ENCODE measurements at regions not wholly inside any gene's neighbourhood (a gene's known extent, or its start where the extent isn't known, plus 50 kb on each side); places are given as distances from the start of the nearest gene placed in this dataset.

GRCh38 chr1:57989877-57990276 lies 556.6 kb downstream of the OMA1 start:
- no peaks in the 10 kb centered on the region for H3K4me1 ChIP-seq (ENCODE audit: insufficient read depth, low read length)
- H4K20me1 ChIP-seq (ENCODE audit: insufficient read depth, low read length): no peaks in the 10 kb centered on the region
- no peaks in the 10 kb centered on the region for H3K9me3 ChIP-seq (ENCODE audit: low read depth, low read length)
- TF ChIP-seq CTCF (IDR thresholded peaks at IDR 0.05; ENCODE audit: extremely low read depth, low read depth, low read length): no peak
- no peaks in the 10 kb centered on the region for H3K79me2 ChIP-seq (ENCODE audit: insufficient read depth, low read length)
- no peak for DNase-seq (ENCODE audit: insufficient read length, low spot score, missing footprints)
- no peaks in the 10 kb centered on the region for H3K27me3 ChIP-seq (ENCODE audit: insufficient read depth, low read length)
- no peak overlapping the region for H3K27ac ChIP-seq (ENCODE audit: low read depth, low read length)
- H3K4me3 ChIP-seq (ENCODE audit: insufficient read depth, low read length): no peak overlapping the region
- no peak overlapping the region for H2AFZ ChIP-seq (ENCODE audit: low read length)
- no peaks in the 10 kb centered on the region for H3K36me3 ChIP-seq (ENCODE audit: insufficient read depth, low read length)
- no peak overlapping the region for H3K4me2 ChIP-seq (ENCODE audit: insufficient read depth, low read length)

- Histone ChIP-seq H4K20me1 (ENCODE audit: insufficient read depth, low read length) (no peaks in the 10 kb centered on the region), H3K79me2 (ENCODE audit: insufficient read depth, low read length) (no peaks in the 10 kb centered on the region), H3K27me3 (ENCODE audit: insufficient read depth, low read length) (no peaks in the 10 kb centered on the region), H3K36me3 (ENCODE audit: insufficient read depth, low read length) (no peaks in the 10 kb centered on the region), H2AFZ (ENCODE audit: low read length) (no peak overlapping the region), H3K4me1 (ENCODE audit: insufficient read depth, low read length) (no peaks in the 10 kb centered on the region), H3K9me3 (ENCODE audit: low read depth, low read length) (no peaks in the 10 kb centered on the region), H3K4me3 (ENCODE audit: insufficient read depth, low read length) (no peak overlapping the region), H3K27ac (ENCODE audit: low read depth, low read length) (no peak overlapping the region), H3K4me2 (ENCODE audit: insufficient read depth, low read length) (no peak overlapping the region)
- no peak for DNase-seq (ENCODE audit: insufficient read length, low spot score, missing footprints)
- TF ChIP-seq CTCF (IDR thresholded peaks at IDR 0.05; ENCODE audit: extremely low read depth, low read depth, low read length): no peak
Observed at GRCh38 chr1:57987523-57987922, 559.0 kb downstream of the OMA1 start.

- Histone ChIP-seq H2AFZ (ENCODE audit: low read length) (no peak overlapping the region), H4K20me1 (ENCODE audit: insufficient read depth, low read length) (no peaks in the 10 kb centered on the region), H3K27me3 (ENCODE audit: insufficient read depth, low read length) (no peaks in the 10 kb centered on the region), H3K4me1 (ENCODE audit: insufficient read depth, low read length) (no peaks in the 10 kb centered on the region), H3K79me2 (ENCODE audit: insufficient read depth, low read length) (no peaks in the 10 kb centered on the region), H3K4me3 (ENCODE audit: insufficient read depth, low read length) (no peak overlapping the region), H3K9me3 (ENCODE audit: low read depth, low read length) (no peaks in the 10 kb centered on the region), H3K4me2 (ENCODE audit: insufficient read depth, low read length) (no peak overlapping the region), H3K27ac (ENCODE audit: low read depth, low read length) (no peak overlapping the region), H3K36me3 (ENCODE audit: insufficient read depth, low read length) (no peaks in the 10 kb centered on the region)
- no peak for DNase-seq (ENCODE audit: insufficient read length, low spot score, missing footprints)
- no peak for TF ChIP-seq CTCF (IDR thresholded peaks at IDR 0.05; ENCODE audit: extremely low read depth, low read depth, low read length)
Observed at GRCh38 chr1:57986432-57986831, 560.1 kb downstream of the OMA1 start.

GRCh38 chr1:57984277-57984676 lies 560.4 kb upstream of the DAB1 start:
- no peak for DNase-seq (ENCODE audit: insufficient read length, low spot score, missing footprints)
- Histone ChIP-seq H4K20me1 (ENCODE audit: insufficient read depth, low read length) (no peaks in the 10 kb centered on the region), H3K27me3 (ENCODE audit: insufficient read depth, low read length) (no peaks in the 10 kb centered on the region), H3K79me2 (ENCODE audit: insufficient read depth, low read length) (no peaks in the 10 kb centered on the region), H3K4me3 (ENCODE audit: insufficient read depth, low read length) (no peak overlapping the region), H3K27ac (ENCODE audit: low read depth, low read length) (no peak overlapping the region), H3K9me3 (ENCODE audit: low read depth, low read length) (no peaks in the 10 kb centered on the region), H3K4me1 (ENCODE audit: insufficient read depth, low read length) (no peaks in the 10 kb centered on the region), H3K4me2 (ENCODE audit: insufficient read depth, low read length) (no peak overlapping the region), H3K36me3 (ENCODE audit: insufficient read depth, low read length) (no peaks in the 10 kb centered on the region), H2AFZ (ENCODE audit: low read length) (no peak overlapping the region)
- TF ChIP-seq CTCF (IDR thresholded peaks at IDR 0.05; ENCODE audit: extremely low read depth, low read depth, low read length): no peak
